ENCODE measurements at regions not wholly inside any gene's neighbourhood (a gene's known extent, or its start where the extent isn't known, plus 50 kb on each side); places are given as distances from the start of the nearest gene placed in this dataset.

DNA sequence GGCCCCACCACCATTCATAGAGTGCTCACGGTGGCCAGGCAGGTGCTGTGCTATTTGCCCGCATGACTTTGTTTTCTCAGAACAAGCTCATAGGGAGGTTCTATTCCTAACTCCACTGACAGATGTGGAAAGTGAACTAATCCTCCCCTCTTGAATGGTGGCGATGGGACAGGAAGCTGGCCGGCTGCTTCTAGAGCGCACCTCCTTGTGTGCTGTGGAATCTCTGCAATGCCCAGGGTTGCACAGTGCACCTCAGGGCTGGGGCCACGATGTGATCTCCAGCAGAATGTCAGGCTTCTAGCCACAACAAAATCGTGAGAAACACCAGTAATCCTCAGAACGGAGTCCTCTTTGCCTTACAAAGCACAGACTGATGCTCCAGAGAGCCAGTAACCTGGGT lies 53.8 kb upstream of the SLC22A23 start:
- no peak overlapping the region for H3K4me3 ChIP-seq
- TF ChIP-seq, protein P1, sequence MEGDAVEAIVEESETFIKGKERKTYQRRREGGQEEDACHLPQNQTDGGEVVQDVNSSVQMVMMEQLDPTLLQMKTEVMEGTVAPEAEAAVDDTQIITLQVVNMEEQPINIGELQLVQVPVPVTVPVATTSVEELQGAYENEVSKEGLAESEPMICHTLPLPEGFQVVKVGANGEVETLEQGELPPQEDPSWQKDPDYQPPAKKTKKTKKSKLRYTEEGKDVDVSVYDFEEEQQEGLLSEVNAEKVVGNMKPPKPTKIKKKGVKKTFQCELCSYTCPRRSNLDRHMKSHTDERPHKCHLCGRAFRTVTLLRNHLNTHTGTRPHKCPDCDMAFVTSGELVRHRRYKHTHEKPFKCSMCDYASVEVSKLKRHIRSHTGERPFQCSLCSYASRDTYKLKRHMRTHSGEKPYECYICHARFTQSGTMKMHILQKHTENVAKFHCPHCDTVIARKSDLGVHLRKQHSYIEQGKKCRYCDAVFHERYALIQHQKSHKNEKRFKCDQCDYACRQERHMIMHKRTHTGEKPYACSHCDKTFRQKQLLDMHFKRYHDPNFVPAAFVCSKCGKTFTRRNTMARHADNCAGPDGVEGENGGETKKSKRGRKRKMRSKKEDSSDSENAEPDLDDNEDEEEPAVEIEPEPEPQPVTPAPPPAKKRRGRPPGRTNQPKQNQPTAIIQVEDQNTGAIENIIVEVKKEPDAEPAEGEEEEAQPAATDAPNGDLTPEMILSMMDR (IDR thresholded peaks at IDR 0.05): no peak
- intact Hi-C loops (cut with DNase I): loop anchor here in 1 of 2 donors (10.0 kb wide), 1 partner anchor 226 kb away; no protein-coding TSS in a partner anchor
- no peaks in the 10 kb centered on the region for H3K36me3 ChIP-seq (ENCODE audit: insufficient read depth in 1 of 2, low read depth in 1 of 2)
- no peak for ATAC-seq
- no peaks in the 10 kb centered on the region for H3K27me3 ChIP-seq (ENCODE audit: insufficient read depth in 3 of 3, low read length in 2 of 3)
- no peak overlapping the region for H3K27ac ChIP-seq
- H3K9me3 ChIP-seq: no peaks in the 10 kb centered on the region
- H3K4me1 ChIP-seq: no peaks in the 10 kb centered on the region
- WGBS, 3 donors: 57 to 58% (median 57%) methylated on average over 8 of the region's 8 CpGs
- DNase-seq: no peak

DNA sequence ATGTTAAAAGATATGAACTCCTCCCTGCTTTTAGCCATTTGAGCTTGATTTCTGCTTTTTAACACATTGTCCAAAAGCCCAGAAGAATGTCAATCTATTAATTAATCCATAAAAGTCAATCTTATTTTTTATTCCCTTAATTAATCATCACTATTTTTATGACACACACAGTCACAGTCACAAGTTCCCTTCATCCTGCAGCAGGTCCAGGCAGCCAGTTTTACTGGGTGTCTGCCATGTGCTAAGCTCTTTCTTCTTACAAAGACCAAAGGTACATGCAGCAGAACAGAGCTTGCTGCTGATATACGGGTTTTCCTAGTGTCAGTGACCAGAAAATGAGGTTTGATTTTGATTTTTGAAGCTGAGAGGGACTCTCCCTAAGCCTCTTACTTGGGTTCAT lies 53.3 kb upstream of the SLC22A23 start:
- TF ChIP-seq, protein P1 (IDR thresholded peaks at IDR 0.05): no peak
- H3K4me1 ChIP-seq: no peaks in the 10 kb centered on the region
- intact Hi-C loops (cut with DNase I): loop anchor here in 1 of 2 donors (10.0 kb wide), 1 partner anchor 225 kb away; no protein-coding TSS in a partner anchor

DNA sequence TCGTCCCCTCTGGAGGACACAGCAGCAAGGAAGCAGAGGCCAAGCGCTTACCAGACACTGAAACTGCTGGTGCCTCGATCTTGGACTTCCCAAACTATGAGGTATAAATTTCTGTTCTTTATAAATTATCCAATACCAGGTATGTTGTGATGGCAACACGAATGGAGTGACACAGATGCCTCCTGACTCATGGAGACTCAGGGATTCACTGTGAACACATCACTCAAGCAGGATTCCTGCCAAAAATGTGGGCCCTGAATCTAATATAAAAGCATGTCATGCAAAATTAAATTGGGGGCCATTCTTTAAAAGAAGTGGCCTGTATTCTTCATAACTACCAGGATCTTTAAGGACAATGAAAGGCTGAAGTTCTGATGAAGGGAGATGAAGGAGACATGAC lies 52.5 kb upstream of the SLC22A23 start:
- Histone ChIP-seq H3K4me1 (no peaks in the 10 kb centered on the region), H3K27me3 (ENCODE audit: insufficient read depth in 3 of 3, low read length in 2 of 3) (no peaks in the 10 kb centered on the region), H3K4me3 (no peak overlapping the region), H3K36me3 (ENCODE audit: insufficient read depth in 1 of 2, low read depth in 1 of 2) (no peaks in the 10 kb centered on the region), H3K9me3 (no peaks in the 10 kb centered on the region), H3K27ac (no peak overlapping the region)
- TF ChIP-seq, protein P1 (IDR thresholded peaks at IDR 0.05): no peak
- WGBS, 3 donors: 85 to 93% (median 88%) methylated on average over 4 of the region's 4 CpGs
- DNase-seq (no peak), ATAC-seq (no peak)
- intact Hi-C loops (cut with DNase I): no loop called here

More for the DNA sequence above, 53.3 kb upstream of the SLC22A23 start:
- no peaks in the 10 kb centered on the region for H3K9me3 ChIP-seq
- H3K4me3 ChIP-seq: no peak overlapping the region
- DNase-seq: no peak
- no peaks in the 10 kb centered on the region for H3K27me3 ChIP-seq (ENCODE audit: insufficient read depth in 3 of 3, low read length in 2 of 3)
- no peak overlapping the region for H3K27ac ChIP-seq
- ATAC-seq: no peak
- H3K36me3 ChIP-seq (ENCODE audit: insufficient read depth in 1 of 2, low read depth in 1 of 2): no peaks in the 10 kb centered on the region
- 66 to 76% (median 75%) methylated on average over 1 of the region's 1 CpG for WGBS, 3 donors

DNA sequence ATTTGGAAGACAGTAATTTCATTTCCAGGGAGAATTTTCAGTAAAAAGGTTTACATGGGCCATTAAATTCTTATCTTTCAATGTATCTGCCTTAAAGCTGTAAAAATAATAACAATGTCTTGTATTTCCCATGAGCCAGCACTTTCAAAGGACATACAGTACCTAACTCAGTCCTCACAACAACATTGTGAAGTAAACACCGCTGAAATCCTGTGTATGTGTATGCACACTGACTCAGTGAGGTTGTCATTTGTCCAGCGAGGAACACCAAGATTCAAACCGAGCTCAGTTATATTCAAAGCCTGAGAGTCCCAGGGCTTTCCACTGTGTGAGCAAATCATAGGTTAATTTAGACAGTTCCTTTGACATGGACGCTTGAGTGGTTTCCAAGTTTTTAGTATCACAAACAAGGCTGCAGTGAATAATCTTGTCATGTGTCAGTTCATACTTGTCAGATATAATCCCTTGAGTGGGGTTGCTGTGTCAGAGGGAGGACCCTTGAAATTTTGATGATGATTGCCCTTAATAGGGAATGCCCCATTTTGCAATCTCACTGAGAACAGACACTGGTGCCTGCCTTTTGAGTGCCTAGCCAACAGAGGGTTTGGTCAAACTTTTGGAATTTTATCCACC lies 50.0 kb upstream of the SLC22A23 start:
- WGBS, 3 donors: 82 to 85% (median 84%) methylated on average over 4 of the region's 4 CpGs
- Histone ChIP-seq H3K4me3 (no peak overlapping the region), H3K9me3 (no peaks in the 10 kb centered on the region), H3K4me1 (no peaks in the 10 kb centered on the region), H3K36me3 (ENCODE audit: insufficient read depth in 1 of 2, low read depth in 1 of 2) (no peaks in the 10 kb centered on the region), H3K27ac (no peak overlapping the region), H3K27me3 (ENCODE audit: insufficient read depth in 3 of 3, low read length in 2 of 3) (no peaks in the 10 kb centered on the region)
- ATAC-seq (no peak), DNase-seq (no peak)
- intact Hi-C loops (cut with DNase I): no loop called here
- TF ChIP-seq, protein P1 (IDR thresholded peaks at IDR 0.05): no peak
